ENCODE measurements at regions not wholly inside any gene's neighbourhood (a gene's known extent, or its start where the extent isn't known, plus 50 kb on each side); places are given as distances from the start of the nearest gene placed in this dataset.

GRCh38 chr5:6831678-6832671, 118.7 kb downstream of the TENT4A start:
- DNase-seq (ENCODE audit: low read depth) = no peak

- DNase-seq (ENCODE audit: low read depth) = peak; percentile 56
Observed at GRCh38 chr5:6832994-6833393, 119.8 kb downstream of the TENT4A start.

DNA sequence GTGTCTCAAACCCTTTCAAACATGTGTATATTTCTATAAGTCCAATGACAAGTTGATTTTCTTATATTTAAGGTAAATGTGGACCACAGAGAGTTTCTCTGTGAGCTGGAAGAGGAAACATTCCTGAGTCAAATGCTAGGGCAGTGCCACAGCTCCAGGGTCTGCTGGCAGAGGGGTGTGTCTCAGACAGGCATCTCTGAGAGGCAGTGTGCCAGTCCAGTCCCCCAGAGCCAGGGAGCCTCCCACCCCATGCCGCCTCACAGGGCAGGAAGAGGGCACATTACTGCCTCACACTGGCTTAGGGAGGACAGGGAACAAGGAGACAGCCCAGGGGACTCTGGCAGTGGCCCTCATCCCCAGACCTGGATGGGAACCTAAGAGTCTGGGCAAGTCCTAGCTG, 120.2 kb downstream of the TENT4A start:
- no peak for DNase-seq (ENCODE audit: low read depth)

DNA sequence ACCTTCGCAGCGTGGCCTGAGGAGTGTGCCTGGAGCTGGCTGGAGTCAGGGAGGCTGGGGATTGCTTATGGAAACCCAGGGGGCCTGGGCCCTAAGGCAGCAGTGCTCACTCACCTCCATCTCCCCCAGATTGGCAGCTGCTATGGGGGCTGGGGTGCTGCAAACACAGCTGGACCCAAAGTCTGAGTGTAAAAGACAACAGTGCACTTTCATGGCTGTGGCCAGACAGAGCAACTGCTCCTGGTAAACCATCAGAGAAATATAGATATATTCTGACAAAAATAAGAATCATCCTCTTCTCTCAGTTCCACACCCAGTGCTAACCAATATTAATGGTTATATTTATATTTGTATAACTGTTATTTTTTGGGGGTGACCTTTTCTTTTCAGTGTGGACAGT, 123.9 kb downstream of the TENT4A start:
- no peak for DNase-seq (ENCODE audit: low read depth)

DNA sequence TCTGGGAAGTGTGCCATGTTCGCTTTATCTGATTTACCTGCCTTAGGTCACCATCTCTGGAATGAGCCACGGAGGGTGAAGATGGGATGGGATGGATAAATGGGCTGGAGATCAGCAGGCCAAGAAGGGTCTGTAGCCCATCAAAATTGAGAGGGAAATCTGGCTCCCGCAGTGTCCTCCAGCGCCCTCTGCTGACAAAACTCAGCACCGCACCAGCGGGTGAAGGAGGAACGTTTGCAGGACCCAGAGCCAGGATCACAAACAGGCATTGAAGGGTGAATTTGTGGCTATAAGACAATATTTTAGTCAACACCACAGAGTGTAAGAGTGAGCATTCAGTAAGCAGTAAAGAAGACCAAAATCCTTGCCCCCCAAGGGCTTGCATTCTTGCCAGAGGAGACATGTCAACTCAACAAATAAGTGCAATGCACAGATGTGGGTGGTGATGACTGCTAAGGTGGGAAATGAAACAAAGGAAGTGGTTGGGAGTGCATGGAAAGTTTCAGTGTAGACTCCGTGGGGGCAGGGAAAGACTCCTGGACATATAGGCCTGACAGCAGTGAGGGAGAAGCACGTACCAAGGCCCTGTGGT, 124.4 kb downstream of the TENT4A start:
- DNase-seq (ENCODE audit: low read depth) = peak; percentile 39

DNA sequence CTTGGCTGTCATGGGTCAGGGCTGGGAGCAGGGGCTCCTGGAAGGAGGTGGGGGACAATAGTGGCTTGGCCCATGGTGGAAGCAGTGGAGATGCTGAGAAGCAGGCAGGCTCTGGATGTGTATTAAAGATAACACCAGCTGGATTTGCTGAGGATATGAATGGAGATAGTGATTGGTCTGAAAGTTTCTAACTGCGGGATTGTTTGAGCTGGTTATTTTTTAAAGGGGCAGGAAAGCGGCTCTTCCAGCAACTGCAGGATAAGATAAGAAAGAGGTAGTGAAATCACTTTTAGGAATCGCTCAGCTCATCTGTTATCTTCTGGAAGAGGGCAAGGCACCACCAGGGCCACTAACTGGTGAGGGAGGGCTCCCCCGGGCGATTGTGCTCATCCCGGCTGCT, 125.5 kb downstream of the TENT4A start:
- DNase-seq (ENCODE audit: low read depth) = no peak

GRCh38 chr5:6840136-6840793, 127.0 kb downstream of the TENT4A start:
- DNase-seq (ENCODE audit: low read depth) = no peak

DNA sequence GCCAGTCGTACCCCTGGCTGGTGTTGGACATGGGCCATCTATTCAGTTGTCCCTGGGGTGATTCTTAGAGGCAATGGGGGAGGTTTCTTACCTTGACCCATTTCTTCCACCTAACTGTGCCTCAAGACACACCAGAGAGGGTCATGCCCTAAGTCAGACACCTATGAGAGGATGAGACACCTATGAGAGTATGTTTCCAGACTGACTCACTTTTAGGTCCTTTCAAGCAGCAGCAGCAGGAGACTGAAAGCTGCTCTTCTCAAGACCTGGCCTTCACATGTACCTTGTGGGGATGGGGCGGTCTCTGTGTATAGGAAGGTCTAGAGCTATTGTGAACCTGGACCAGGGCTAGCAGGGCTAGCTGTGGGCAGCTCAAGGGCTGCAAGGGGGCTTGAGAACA, 130.1 kb downstream of the TENT4A start:
- no peak for DNase-seq (ENCODE audit: low read depth)

DNA sequence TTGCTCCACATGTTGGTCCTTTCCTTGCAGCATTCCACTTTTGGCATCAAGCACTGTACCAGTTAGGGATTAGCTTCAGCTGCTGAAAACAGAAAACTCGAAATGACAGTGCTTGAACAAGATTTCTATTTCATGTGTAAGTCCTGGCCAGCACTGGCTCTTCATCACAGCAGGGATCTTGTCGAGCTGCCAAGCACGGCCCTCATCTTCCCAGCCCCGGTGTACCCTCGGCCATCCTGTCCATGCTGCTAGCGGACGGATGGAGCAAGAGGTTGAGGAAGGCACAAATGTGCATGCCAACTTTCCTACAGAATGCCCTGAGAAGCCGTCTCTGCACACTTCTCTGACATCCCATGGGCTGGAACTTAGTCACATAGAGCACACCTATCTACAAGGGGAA, 130.6 kb downstream of the TENT4A start:
- no peak for DNase-seq (ENCODE audit: low read depth)

GRCh38 chr5:6845856-6846255, 132.6 kb downstream of the TENT4A start:
- DNase-seq (ENCODE audit: low read depth) = no peak

GRCh38 chr5:6847870-6848269, 134.6 kb downstream of the TENT4A start:
- DNase-seq (ENCODE audit: low read depth) = no peak

DNA sequence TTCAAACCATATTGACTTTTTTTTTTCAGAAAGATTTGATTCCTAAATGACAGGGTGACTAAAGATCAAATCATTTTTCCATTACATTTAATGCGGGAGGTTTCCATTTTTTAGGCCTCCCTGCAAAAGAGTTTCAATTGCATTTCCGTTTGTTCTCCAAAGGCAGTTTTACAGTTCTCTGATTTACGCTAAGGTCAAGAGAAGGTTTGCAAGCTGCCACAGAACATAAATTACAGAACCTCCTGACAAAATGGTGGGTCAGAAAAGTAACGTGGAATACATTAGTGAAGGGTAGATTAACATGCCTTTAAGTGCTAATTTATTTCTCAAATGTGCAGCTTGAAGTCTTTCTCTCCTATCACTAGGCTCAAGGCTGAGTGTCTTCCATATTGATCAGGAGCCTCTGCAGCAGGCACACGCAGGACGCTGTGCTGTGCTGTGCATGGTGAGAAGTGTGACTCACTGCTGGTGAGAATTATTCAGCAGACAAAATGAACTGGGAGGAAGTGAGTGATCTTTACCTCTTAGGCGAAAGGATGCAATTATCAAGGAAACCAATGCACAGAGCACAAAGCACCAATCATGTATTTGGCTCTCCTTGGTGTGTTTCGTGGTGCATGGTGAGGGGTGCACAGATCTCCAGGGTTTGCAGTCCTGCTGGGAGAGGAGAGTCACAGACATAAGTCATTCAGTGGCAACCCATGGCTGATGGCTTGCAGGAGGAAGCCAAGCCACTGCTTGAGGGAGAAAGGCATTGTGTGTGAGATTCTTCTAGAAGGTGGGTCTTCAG, 136.3 kb downstream of the TENT4A start:
- peak; percentile 74 for DNase-seq (ENCODE audit: low read depth)

- DNase-seq (ENCODE audit: low read depth) = no peak
Observed at GRCh38 chr5:6850106-6850432, 136.8 kb downstream of the TENT4A start.

DNA sequence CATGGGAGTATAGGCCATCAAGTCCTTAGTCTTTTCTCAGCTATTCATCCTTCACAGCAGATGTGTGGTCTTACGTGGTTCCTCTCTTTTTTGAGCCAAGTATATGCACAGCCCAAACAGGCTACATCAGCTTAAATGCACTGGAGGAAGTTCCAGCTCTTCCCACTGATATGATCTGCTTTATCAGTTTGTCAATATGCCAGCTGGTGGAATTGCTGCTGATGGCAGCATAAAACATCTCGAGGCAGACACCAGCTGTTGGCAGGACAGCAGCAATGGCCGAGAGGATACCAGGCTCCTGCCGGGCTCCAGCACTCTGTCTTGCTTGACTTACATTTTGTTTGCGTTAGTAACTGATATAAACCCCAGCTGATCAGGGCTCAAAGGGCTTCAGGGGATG, 143.4 kb downstream of the TENT4A start:
- no peak for DNase-seq (ENCODE audit: low read depth)

DNA sequence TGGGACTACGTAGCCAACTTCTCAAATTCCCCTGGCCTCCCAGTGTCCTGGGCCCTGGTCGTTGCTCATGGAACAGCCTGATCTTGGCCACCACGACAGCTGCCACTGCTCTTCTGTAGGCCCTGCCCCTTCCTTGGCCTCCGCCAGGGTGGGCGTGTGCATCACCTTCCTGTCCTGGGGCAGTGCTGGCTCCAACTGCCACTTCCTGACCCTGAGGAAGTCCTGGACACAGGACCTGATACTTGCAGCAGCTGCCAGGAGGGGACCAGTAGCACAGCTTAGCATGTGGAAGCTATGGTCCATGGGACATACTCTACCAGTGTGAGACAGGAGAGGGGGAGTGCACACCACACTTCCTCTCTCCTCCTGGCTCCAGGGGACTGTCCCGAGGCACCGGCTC, 145.2 kb downstream of the TENT4A start:
- DNase-seq (ENCODE audit: low read depth) = no peak

- no peak for DNase-seq (ENCODE audit: low read depth)
Observed at GRCh38 chr5:6859023-6859422, 145.8 kb downstream of the TENT4A start.

- DNase-seq (ENCODE audit: low read depth) = no peak
Observed at GRCh38 chr5:6859951-6860638, 146.9 kb downstream of the TENT4A start.

DNA sequence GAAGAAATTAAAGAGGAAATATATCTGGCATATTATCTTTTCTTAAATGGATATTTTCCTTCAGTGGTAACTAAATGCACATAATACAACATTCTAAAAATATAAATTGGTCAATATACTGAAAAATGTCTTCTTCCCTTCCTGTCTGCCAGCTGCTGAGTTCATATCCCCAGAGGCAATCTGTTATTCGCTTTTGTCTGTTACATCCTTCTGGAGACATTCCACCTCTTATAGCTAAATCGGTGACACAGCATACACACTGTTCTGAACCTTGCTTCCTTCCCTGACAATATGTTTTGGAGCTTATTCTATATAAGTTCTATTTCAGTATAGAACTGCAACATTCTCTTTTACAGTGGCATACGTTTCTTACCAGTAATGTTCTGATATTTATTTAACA, 147.8 kb downstream of the TENT4A start:
- DNase-seq (ENCODE audit: low read depth) = no peak

- no peak for DNase-seq (ENCODE audit: low read depth)
Observed at GRCh38 chr5:6861667-6862066, 148.4 kb downstream of the TENT4A start.

DNA sequence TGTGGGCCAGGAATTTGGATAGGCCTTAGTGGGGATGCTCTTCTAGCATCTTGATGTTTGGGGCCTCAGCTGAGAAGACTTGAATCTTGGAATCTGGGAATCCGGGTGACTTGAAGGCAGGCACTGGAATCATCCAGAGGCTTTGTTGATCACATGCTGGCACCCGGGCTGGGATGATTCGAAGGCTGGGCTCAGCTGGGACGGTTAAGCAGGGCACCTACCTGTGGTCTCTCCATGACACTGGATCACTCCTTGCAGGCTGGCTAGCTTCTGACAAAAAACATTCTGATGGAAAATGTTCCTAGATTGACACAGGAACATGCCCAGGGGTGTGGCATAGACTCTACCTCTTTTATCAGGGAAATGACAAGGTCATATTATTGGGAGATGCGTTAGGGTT, 149.1 kb downstream of the TENT4A start:
- DNase-seq (ENCODE audit: low read depth) = no peak

DNA sequence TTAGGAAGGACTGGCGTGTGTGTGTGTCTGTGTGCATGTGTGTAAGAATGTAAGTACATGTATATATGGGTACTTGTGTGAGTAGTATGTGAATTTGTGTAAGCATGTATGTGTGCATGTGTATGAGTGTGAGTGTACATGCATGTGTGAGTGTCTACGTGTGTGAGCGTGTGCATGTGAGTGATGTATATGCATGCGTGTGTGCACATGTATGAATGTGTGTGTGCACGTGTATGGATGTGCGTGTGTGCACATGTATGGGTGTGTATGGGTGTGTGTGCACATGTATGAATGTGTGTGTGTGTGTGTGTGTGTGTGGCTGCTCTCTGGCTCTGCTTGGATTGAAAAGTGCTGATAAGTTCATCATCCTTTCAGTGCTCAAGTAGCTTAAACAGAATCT, 154.5 kb downstream of the TENT4A start:
- DNase-seq (ENCODE audit: low read depth) = no peak

All from HT1080 (cell line).